Stimulated activated CD8-positive, alpha-beta memory T cell treated with anti-CD3 and anti-CD28 coated beads, Interleukin-7, amount 100 ng/mL, for 4 hours (primary cell): ENCODE measurements at regions not wholly inside any gene's neighbourhood (a gene's known extent, or its start where the extent isn't known, plus 50 kb on each side); places are given as distances from the start of the nearest gene placed in this dataset.
A peak's percentile ranks its signal among the peaks of the same experiment; 100 is the strongest.

Experiments used
- DNase-seq, 2 donors: peaks; one replicate each; pipeline ENCODE4 v3.0.0-alpha.2; 2020; ENCODE audit warnings: low read depth in 2 of 2

DNA sequence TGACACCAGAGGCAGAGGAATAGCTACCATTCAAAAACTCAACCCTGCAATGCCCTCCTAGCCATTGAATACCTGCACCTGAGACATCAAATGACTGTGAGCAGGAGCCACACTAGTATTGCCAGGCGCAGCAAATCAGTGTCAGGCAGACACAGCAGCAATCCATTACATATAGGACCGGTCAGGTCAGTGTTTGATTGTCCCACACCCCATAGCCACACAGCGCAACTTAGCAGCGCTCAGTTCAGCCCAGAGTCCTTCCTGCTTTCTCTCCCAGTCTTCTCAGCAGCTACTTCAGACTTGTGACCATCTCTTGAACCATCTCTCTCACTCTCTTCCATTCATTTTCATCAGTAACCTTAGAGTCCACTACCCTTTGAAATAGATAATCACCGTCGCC lies 181.6 kb upstream of the GPR12 start:
- DNase-seq: no peak

DNA sequence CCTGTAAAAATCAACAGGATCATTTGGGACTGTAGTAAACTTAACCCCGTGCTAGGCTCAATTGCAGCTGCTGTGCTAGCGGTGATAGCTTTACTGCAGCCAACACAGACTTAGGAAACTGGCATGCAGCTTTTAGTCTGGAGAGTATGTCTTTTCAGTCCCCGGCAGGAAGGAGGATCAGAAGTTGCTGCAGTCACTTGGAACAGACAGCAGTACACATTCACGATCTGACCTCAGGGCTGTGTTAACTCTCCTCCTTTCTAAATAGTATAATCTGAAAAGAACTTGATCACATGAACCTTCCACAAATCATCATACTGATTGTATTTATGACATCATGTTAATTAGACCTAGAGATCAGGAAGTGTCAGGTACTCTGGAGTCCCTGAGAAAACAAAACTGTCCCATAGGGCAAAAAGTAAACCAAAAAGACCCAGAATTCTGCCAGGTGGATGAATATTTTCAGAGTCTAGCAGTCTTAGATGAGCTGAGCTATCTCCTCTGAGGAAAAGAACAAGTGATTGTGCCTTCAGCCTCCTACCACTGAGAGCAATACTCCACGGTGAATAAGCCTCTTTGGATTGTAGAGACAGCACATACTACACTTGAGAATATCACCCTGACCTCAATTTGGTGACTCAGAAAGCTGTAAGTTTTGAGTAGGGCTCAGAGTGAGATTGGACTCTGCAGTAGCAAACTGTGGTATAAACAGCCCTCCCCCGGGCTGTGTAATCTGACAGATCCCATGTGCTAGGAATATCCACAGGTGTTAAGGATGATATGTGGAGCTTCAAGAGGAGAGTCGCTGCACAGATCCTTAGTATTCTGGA lies 181.0 kb upstream of the GPR12 start:
- DNase-seq: no peak

DNA sequence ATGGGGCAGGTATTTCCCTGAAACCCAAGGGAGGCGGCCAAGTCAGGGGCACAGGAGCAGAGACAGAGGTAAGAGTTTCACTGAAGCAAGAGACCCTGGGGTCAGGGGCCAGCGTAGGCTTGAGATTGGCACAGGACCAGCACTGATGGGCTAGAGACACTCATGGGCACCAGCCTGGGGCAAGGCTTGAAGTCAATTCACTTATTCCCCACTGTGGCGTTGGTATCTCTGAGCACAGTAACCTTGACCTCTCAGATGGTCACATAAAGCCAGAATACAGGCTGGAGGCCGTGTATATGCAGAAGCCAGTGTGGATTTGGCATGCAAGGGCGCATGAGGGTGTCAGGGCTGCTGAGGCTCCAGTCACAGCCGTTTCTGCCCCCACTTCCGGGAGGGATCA lies 173.5 kb upstream of the GPR12 start:
- no peak for DNase-seq

DNA sequence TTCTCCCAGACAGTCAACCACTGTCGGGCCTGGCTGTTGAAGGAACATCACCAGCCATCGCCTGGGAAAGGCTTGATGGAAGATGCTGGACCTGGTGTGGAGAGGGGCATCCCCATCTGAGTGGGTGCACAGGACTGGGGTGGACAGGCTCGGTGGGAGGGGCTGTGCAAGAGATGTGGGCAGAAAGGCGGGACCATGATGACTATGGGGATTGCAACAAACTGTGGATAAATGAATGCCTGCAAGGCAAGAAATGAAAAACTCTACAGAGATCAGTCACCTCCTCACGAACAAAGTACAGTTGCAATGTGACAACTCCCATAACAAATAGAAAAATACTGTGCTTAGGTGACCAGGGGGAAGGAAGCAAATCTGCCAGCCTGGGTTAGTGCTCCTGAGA lies 171.9 kb upstream of the GPR12 start:
- no peak for DNase-seq

DNA sequence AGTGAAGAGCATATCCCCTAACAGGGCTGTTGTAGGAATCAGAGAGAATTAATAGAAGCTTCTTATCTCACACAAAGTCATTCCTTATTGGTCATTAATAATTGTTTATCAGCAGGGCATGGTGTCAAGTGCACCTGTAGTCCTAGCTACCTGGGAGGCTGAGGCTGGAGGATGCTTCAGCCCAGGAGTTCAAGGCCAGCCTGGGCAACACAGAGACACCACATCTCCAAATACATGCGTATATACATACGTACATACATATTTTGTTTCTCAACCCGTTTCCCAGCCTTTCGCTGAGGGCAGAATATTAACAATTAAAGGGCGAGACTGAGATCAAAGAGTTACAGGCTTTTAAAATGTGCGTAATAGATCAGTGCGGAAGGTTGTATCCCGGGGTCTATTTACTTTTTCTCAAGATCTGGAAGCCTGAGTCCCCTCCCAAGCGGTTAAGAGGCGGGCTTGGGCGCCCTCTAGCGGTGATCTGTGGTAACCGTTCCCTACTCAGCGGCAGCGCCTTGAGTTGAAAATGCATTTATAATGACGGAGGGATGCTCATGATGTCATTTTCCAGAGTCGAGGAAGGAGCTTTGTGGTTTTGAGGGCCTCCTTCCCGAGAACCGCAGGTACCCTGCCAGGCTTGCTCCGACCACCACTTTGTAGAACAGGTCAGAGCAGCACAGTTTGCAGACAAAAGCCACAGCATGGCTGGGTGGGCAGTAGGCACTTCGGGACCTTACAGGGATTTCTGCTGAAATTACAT lies 169.6 kb upstream of the GPR12 start:
- peak; percentile 43 to 50 for DNase-seq

DNA sequence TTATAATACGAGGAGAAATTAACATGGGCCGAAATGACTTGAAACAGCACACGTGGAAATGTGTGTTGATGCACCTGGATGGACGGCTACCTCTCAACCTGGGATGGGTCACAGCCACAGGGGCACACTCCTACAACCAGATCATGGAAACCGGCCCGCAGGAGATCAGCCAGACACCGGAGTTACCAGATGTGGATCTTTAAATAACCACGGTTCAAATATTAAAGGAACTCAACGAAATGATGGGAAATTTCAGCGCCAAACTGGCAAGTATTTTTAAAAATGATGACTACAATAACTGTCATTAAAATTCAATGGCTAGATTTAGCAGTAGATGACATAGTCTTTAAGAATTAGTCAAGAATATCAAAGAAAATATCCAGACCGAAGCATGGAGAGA lies 166.9 kb upstream of the GPR12 start:
- no peak for DNase-seq

DNA sequence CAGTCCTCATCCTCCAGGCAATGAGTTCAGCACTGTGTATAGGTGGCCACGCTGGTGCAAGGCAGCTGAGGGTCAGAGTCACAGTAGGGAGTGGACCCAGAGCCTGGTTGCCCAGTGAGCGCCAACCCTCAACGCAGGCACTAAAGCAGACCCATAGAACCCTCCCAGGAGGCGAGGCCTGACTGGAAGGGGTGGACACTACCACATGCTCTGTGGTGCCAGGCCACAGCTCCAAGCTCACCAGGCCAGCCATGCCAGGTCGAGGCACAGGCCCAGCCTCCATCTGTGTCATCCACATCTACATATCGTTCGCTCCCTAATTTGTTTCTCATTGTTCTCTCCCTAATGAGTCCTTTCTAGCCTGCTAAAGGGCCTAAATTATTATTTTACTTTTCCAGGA lies 165.8 kb upstream of the GPR12 start:
- no peak for DNase-seq

DNA sequence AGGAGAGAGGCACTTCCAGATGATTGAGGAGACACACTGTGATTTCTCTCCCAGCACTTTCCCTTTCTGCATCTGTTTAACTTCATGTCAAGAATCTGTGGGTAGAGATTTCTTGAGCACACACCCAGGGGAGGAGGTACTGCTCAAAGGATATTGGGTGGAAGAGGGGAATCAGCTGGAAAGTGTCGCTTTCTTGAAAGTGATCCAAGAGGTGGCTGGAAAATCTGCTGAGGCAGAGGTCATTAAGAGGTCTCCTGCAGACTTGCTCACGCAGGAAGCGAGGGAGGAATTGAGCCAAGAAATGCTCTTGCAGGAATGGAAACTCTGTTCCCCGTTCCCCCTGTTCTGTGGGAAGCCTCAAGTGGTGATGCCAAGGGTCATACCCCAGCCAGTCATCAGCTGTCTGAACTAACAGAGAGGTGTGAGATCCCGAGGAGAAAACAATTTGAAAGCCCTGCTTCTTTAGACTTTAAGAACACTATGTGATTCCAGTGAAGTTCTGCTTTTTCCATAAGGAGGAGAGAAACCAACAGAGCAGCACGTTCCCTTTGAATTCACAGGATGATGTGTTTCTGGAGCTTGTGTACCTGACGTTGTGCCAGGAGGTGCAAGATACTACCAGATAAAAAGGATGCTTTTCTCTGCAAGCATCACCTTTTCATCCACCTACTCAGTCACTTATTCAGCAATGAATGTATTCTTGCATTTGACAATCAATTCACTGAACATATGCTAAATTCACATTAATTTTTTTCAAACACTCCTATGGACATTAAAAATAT lies 163.4 kb upstream of the GPR12 start:
- no peak for DNase-seq

DNA sequence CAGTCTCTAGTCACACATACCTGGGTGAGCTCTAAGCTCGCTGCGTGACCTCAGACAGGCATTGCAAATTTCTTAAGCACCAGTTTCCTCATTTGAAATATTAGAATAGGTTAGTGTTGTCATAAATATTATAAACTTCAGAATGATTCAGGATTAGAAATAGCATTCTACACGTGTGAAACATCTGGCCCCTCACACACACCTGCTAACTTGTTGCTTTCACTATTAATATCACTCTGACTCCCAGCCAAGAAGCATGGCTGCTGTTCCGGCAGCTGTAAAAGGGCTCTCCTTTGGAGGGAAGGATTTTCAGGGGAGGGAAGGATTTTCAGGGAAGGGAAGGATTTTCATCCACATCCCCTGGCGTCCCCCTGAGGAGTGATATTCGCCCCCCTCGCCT lies 161.3 kb upstream of the GPR12 start:
- DNase-seq: no peak

DNA sequence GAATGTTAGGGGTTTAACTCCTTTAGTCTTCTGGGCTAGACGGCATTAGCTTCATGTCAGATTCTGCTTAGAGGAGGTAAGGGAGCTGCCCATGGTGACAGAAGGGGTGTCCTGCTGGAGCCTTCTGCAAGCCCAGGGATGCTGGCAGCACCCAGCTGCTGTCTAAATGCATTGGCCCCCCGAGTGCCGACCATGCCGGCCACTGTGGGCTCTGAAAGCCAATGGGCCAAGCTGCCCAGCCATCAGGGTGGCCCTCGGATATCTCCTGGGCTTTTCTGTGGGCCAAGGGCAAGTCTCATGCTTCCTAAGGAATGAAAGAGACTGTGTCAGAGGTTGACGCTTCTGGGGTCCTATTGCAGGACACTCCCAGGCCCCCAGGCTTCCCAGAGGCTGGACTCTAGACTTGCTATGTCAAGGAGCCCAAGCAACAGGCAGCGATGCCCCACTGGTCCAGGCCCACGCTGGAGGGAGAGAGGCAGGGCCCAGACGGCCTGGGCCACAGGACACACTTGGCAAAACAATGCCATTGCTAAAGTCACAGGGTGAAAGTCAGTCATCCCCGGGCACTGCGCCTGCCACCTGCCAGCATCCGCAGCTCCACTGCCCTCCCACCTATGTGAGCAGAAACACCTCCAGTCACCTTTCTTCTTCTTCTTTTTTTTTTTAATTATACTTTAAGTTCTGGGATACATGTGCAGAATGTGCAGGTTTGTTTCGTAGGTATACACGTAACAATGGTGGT lies 160.2 kb upstream of the GPR12 start:
- no peak for DNase-seq

DNA sequence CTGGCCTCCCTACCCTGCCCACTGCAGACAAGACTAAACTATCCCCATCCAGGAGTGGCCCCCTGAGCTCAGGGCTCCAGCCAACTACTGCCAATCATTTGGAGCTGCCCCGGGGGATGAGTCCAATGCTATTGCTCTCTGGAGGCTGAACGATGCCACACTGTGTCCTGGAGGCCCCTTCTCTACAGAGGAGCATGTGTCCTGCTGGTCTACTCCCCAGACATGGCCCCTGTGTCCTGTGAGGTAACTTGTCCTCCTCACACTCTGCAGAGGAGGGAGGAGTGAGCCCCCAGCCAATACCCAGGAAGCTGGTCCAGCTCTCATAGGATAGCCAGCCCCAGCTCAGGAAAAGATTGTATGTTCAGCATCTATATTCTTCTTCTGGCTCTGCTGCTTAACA lies 159.1 kb upstream of the GPR12 start:
- DNase-seq: no peak

DNA sequence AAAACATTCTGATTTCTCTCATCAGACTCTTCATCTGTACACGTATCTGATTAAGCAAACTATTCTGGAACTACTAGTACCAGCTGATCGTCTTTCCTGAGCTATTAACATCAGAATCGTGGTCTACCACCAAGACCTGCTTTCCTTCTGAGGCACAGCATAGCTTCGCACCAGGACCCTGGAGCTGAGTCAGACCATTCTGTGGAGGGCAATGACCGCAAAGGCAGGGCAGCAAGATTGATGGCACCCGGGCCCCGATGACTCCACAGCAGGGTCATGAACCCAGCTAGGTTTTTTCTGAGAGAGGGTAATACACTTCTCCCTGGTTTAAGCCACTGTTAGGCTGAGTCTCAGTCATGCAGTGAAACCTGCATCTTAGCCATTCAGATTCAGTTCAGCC lies 158.7 kb upstream of the GPR12 start:
- no peak for DNase-seq

DNA sequence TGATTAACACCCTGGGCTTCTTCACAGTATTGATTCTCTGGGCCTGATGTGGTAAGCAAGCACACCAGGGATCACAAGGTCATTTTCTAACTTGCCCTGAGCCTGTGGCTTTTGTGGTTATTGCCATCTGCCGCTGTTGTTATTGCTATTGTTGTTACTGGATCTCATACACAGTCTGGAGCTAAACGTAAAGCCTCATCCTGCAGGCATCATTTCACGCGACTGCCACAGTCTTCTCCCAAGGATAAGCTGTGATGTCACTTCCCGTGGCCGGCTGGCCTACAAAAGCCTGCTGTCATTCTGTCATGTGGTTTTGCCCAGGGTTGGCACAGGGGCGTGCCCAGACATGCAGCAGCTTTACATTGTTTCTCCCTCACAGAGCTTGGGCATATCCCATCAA lies 154.0 kb upstream of the GPR12 start:
- DNase-seq: no peak

DNA sequence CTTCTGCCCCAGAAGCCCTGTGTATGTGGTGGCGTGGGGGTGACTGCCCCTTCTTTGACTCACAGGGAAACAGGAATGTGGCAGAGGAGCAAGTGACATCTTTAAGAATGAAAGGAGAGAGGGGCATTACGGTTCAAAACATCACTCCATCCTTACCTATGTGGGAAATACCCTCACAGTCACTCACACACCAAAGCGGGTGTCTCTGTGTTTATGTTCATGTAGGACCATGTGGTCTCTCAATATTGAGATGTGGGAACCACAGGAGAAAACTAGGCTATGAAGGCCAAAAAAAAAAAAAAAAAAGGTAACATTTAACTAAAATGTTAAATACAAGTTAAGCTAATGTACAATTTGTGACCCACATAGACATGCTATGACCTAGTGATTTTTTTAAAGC lies 153.6 kb upstream of the GPR12 start:
- no peak for DNase-seq

DNA sequence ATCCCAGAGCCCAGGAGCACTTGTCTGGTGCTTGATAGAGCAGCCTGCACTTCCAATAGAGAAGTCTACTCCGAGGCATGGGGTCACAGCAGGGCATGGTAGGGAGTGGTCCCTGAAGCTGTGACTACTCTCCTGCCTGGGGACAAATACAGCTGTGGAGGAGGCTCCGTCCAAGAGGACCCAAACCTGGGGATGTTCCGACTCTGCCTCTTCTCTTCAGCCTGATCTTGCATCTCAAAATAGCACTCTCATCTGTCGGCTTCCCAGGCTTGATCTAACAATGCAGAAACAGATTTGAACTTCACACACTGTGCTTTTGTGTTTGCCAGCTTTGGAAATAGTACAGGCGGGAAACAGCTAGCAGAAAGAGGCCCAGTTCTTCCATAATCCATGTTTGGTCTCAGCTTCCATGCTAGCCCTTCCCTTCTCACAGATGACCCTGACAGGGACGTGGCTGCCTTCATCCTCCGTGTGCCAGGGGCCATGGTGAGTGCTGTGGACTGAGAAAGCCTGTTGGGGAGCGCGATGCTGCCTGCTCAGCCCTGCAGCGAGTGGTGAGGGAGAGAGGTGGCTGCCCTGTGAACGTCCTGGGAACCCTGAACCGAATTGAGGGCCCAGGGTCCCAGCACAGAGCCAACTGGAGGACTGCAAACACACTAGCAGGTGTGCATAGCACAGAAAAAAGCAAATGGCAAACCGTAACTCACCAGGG lies 150.3 kb upstream of the GPR12 start:
- no peak for DNase-seq

DNA sequence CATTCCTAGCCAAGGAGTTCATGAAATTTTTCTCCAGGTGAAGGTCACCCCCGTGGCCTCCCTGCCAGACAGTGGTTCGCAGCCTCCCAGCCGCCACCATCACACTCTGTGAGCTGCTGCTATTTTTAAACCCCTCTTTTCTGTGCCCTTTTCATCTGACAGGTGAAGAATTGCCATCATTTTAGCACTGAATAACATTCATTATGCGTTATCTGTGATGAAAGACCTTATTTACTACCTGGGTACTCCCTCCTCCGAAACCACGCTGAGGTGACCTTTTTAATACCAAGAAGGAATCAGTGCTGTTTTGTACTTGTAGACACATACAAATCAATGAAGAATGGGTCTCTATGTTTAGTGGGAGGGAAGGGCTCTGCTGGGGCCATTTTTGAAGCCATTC lies 148.9 kb upstream of the GPR12 start:
- no peak for DNase-seq

DNA sequence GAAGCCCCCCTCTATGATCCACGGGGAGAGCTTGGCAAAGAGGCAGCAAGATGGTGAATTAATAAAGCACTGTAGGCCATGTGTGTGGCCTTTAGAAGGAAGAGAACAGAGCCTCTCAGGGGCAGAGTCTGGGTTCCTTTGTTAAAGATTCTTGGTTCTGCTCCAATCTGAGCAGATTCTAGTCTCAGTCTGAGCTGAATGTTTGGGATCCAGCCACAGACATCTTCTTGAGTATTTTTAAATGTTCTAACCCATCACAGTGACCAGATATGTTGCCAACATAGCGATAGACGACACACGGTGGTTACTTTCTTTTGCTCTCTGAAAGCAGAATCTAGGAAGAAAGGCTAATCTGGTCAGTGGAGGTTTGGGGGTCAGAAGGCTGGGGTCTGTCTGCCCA lies 147.5 kb upstream of the GPR12 start:
- DNase-seq: no peak

DNA sequence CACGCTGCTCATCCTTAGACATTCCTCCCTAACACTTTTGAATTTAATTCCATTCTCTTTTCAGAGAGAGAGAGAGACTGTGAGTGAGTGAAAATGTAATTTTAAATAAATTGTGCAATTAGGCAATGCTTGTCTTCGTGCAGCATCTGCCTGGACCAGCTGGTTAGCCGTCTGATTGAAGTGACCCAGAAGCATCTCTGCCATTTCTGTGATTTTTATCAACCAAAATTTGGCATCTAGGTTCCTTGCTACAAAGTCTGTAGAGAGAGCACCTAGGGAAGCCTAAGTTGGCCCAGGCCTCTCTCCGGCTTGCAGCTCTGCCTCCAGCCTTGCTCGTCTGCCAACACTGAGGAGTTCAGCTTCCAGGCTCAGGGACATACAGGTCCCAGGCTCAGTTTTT lies 138.6 kb upstream of the GPR12 start:
- no peak for DNase-seq

DNA sequence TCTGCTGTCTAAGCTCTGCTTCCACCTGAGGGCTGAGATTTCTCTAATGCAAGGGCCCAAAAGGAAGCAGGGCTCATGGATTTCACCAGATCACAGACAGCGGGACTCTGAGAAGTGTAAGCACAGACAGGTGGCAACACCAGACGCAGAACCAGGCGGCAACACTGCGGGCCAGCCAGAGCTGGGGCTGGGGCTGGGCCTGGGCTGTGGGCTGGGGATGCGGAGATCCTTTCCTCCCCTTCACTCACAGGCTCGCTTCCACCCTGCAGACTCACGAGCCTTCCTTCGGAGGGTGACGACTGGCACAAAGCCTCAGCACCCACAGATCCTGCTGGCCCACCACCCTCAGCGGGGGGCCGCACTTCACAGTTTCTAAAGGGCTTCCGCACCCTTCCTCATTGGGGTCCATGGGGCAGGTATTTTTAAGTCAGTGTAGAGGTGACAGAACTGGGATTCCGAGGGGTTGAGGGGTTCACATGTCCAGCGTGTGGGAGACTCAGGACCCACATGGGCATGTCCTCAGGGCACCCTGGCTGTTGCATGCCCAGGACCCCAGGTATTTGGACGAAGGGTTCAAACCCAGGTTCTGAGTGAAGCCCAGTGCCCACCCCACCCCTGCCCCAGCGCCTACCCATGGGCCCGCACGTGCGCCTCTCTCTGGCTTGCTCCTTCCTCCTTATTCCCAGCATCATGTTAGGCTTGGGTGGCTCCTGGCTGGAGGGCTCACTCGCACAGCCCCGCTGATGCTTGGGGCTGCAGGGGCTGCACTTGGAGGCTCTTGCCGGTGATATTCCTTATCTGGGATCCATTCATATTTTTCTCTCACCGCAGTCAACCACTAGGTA lies 137.3 kb upstream of the GPR12 start:
- no peak for DNase-seq

DNA sequence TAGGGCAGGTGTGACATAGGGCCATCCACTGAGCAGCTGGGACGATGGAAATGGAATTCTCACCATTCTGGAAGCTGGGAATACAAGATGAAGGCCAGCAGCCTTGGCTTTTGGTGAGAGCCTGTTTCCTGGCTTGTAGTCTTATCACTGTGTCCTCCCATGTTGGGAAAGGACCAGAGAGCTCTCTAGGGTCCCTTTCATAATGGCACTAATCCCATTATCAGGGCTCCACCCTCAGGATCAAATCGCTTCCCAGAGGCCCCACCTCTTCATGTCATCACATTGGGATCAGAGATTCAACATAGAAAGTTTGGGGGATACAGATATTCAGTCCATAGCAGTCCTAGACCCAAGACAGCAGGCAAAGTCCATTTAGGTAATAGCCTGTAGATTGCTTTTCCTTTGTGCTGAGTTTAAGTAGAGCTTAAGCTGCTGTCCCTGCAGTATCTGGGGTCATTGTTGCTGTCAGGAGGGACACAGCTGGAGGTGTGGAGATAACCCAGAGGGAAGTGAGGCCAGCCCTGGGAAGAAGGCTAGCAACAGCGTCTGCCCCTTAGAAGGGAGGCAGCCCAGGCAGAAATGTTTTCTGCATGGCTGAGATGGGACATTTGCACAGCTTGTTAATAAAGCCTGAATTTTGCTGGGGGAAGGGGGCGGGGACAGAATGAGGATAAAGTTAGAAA lies 136.5 kb upstream of the GPR12 start:
- no peak for DNase-seq
